Stimulated activated CD4-positive, alpha-beta T cell treated with anti-CD3 and anti-CD28 coated beads, TNF-alpha, amount 100 ng/mL, for 24 hours (primary cell): ENCODE measurements at regions not wholly inside any gene's neighbourhood (a gene's known extent, or its start where the extent isn't known, plus 50 kb on each side); places are given as distances from the start of the nearest gene placed in this dataset.

Experiments
- DNase-seq, 3 experiments: peaks; one replicate each; pipeline ENCODE4 v3.0.0-alpha.2; 2020; ENCODE audit warnings: low read depth in 3 of 3

GRCh38 chr12:84741692-84742091 lies 170.9 kb downstream of the SLC6A15 start:
- no peak for DNase-seq

- DNase-seq = no peak
Observed at GRCh38 chr12:84741031-84741430, 171.6 kb downstream of the SLC6A15 start.

GRCh38 chr12:84740602-84741001 lies 172.0 kb downstream of the SLC6A15 start:
- no peak for DNase-seq

- DNase-seq = no peak
Observed at GRCh38 chr12:84738481-84738972, 174.1 kb downstream of the SLC6A15 start.

- DNase-seq = no peak
Observed at GRCh38 chr12:84732828-84733340, 179.7 kb downstream of the SLC6A15 start.

GRCh38 chr12:84730561-84731162 lies 181.9 kb downstream of the SLC6A15 start:
- no peak for DNase-seq

- DNase-seq = no peak
Observed at GRCh38 chr12:84727961-84728360, 184.6 kb downstream of the SLC6A15 start.

GRCh38 chr12:84726780-84727179 lies 185.8 kb downstream of the SLC6A15 start:
- DNase-seq = no peak

GRCh38 chr12:84723988-84724387 lies 188.6 kb downstream of the SLC6A15 start:
- no peak for DNase-seq

- DNase-seq = no peak
Observed at GRCh38 chr12:84719997-84720396, 192.6 kb downstream of the SLC6A15 start.

- no peak for DNase-seq
Observed at GRCh38 chr12:84718906-84719305, 193.7 kb downstream of the SLC6A15 start.

GRCh38 chr12:84712747-84713146 lies 199.9 kb downstream of the SLC6A15 start:
- no peak for DNase-seq

GRCh38 chr12:84706374-84706773 lies 206.2 kb downstream of the SLC6A15 start:
- no peak for DNase-seq

- no peak for DNase-seq
Observed at GRCh38 chr12:84704856-84705255, 207.7 kb downstream of the SLC6A15 start.

- no peak for DNase-seq
Observed at GRCh38 chr12:84702001-84702400, 210.6 kb downstream of the SLC6A15 start.

GRCh38 chr12:84701041-84701440 lies 211.6 kb downstream of the SLC6A15 start:
- no peak for DNase-seq

- DNase-seq = no peak
Observed at GRCh38 chr12:84698576-84699333, 213.8 kb downstream of the SLC6A15 start.

GRCh38 chr12:84696908-84697540 lies 215.6 kb downstream of the SLC6A15 start:
- DNase-seq = no peak

- DNase-seq = no peak
Observed at GRCh38 chr12:84696281-84696680, 216.3 kb downstream of the SLC6A15 start.

GRCh38 chr12:84694116-84694515 lies 218.5 kb downstream of the SLC6A15 start:
- DNase-seq = no peak

- no peak for DNase-seq
Observed at GRCh38 chr12:84692071-84692470, 220.5 kb downstream of the SLC6A15 start.

- no peak for DNase-seq
Observed at GRCh38 chr12:84691266-84691665, 221.3 kb downstream of the SLC6A15 start.

- no peak for DNase-seq
Observed at GRCh38 chr12:84689638-84690037, 223.0 kb downstream of the SLC6A15 start.
